ENCODE measurements at regions not wholly inside any gene's neighbourhood (a gene's known extent, or its start where the extent isn't known, plus 50 kb on each side); places are given as distances from the start of the nearest gene placed in this dataset.

GRCh38 chr11:90593099-90593498 is 370.2 kb upstream of the CHORDC1 start:
- no peaks in the 10 kb centered on the region for H3K36me3 ChIP-seq (replicated peaks in 1 of 2; ENCODE audit: control insufficient read depth in 1 of 2, insufficient read depth in 2 of 2, low read length in 1 of 2)
- H3K9me3 ChIP-seq, result no peaks in the 10 kb centered on the region
- no peak overlapping the region for H3K4me3 ChIP-seq (ENCODE audit: low read depth in 2 of 2, low read length in 1 of 2)
- H3K4me2 ChIP-seq, result no peak overlapping the region
- no peak overlapping the region for H2AFZ ChIP-seq (ENCODE audit: low read depth)
- ChIA-PET POLR2A (no interaction called here), CTCF (no interaction called here)
- DNase-seq, result no peak
- no peaks in the 10 kb centered on the region for H3F3A ChIP-seq (replicated peaks; ENCODE audit: insufficient read depth)
- H3K9me2 ChIP-seq, result no peaks in the 10 kb centered on the region
- 19% methylated on average over 1 of the region's 1 CpG for WGBS (ENCODE audit: low lambda C conversion rate)
- no peak overlapping the region for H3K9ac ChIP-seq
- H3K27me3 ChIP-seq (ENCODE audit: insufficient read depth), result no peaks in the 10 kb centered on the region
- no peak overlapping the region for H3K27ac ChIP-seq (ENCODE audit: low read depth in 2 of 2, low read length in 1 of 2)
- H4K20me1 ChIP-seq (ENCODE audit: insufficient read depth), result no peaks in the 10 kb centered on the region
- no peak for TF ChIP-seq YY1 (IDR thresholded peaks at IDR 0.05; ENCODE audit: low read depth)
- TF ChIP-seq SMC3 (IDR thresholded peaks at IDR 0.05; ENCODE audit: low read depth, low read length), result no peak
- no peak for TF ChIP-seq FOXJ3 (CRISPR knock-in tag; IDR thresholded peaks at IDR 0.05)
- no peak for TF ChIP-seq USF1 (IDR thresholded peaks at IDR 0.05; ENCODE audit: borderline replicate concordance, low read depth)
- no peak for TF ChIP-seq TCF12 (IDR thresholded peaks at IDR 0.05)
- no peak for TF ChIP-seq POLR2AphosphoS5 (IDR thresholded peaks at IDR 0.05; ENCODE audit: low read depth, low read length)
- no peak for TF ChIP-seq TEAD4 (IDR thresholded peaks at IDR 0.05; ENCODE audit: borderline replicate concordance, insufficient read depth)
- TF ChIP-seq REST (IDR thresholded peaks at IDR 0.05; ENCODE audit: low read depth, low read length), result no peak
- no peak for TF ChIP-seq FOXM1 (IDR thresholded peaks at IDR 0.05; ENCODE audit: low read depth)
- TF ChIP-seq MEF2A (IDR thresholded peaks at IDR 0.05; ENCODE audit: borderline replicate concordance, low read depth), result no peak
- TF ChIP-seq TAF1 (IDR thresholded peaks at IDR 0.05; ENCODE audit: borderline replicate concordance, low read depth, low read length), result no peak
- TF ChIP-seq MXI1 (IDR thresholded peaks at IDR 0.05; ENCODE audit: low read depth, low read length), result no peak
- TF ChIP-seq PBX3 (IDR thresholded peaks at IDR 0.05), result no peak
- no peak for TF ChIP-seq USF2 (IDR thresholded peaks at IDR 0.05; ENCODE audit: borderline replicate concordance, low read depth, low read length)
- no peak for TF ChIP-seq CHD2 (IDR thresholded peaks at IDR 0.05; ENCODE audit: low read length, partially characterized antibody)
- no peak for TF ChIP-seq JUND (IDR thresholded peaks at IDR 0.05)
- TF ChIP-seq GABPA (IDR thresholded peaks at IDR 0.05; ENCODE audit: low read depth), result no peak
- TF ChIP-seq NFIC (IDR thresholded peaks at IDR 0.05; ENCODE audit: borderline replicate concordance), result no peak
- no peaks in the 10 kb centered on the region for H3K79me2 ChIP-seq (ENCODE audit: insufficient read depth)
- peaks cover 0 to 2% of the 10 kb centered on the region in 2 experiments; a peak in 2 of 4 replicates for H3K4me1 ChIP-seq (ENCODE audit: control insufficient read depth in 1 of 2, insufficient read depth in 2 of 2, low read depth in 1 of 2, low read length in 1 of 2)

Measured in SK-N-SH (cell line).